HT1080 (cell line): ENCODE measurements at regions not wholly inside any gene's neighbourhood (a gene's known extent, or its start where the extent isn't known, plus 50 kb on each side); places are given as distances from the start of the nearest gene placed in this dataset.

Experiments used
- DNase-seq: peaks from one replicate; pipeline ENCODE4 v3.0.0-alpha.2; 2015; ENCODE audit warnings: low read depth

DNA sequence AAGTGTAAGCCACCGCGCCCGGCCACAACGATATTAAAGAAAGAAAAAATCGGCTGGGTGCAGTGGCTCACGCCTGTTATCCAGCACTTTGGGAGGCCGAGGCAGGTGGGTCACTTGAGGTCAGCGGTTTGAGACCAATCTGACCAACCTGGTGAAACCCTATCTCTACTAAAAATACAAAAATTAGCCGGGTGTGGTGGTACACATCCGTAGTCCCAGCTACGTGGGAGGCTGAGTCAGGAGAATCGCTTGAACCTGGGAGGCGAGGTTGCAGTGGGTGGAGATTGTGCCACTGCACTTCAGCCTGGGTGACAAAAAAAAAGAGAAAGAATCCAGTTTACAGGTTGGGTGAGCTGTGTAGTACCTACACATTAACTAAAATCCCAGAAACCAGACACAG, 99.9 kb upstream of the CACNA1A start:
- DNase-seq: no peak

DNA sequence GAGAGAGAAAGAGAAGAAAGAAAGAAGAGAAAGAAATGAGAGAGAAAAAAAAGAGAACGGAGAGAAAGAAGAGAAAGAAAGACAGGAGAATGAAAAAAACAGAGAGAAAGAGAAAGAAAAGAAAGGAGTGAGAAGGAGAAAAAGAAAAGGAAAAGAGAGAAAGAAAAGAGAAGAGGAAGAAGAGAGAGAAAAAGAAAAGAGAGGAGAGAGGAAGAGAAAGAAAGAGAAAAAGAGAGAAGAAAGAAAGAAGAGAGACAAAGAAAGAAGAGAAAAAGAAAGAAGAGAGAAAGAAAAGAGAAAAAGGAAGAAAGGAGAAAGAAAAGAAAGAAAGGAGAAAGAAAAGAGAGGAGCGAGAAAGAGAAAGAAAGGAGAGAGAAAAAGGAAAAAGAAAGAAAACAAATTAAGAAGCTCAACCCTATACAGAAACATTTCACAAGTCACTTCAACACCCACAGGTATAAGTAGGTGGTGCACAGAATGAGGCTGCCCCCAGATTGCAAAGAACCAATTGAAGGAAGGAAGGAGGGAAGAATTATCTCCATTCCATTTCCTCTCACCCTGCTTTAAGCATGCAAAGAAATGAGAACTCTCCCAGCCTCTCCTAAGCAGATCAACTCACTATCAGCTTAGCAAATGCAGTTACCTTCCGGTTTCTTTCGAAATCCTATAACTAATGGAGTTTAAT, 98.8 kb upstream of the CACNA1A start:
- DNase-seq: no peak

DNA sequence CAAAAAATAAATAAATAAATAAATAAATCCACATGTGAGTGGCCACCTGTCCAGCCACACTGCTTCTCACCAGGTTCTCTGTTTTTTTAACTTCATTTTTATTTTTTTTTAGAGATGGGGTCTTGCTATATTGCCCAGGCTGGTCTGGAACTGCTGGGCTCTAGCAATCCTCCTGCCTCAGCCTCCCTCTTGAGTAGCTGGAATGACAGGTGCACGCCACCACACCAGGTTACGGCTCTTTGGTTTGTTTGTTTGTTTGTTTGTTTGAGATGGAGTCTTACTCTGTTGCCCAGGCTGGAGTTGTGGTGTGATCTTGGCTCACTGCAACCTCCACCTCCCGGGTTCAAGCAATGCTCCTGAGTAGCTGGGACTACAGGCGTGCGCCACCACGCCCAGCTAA, 94.5 kb upstream of the CACNA1A start:
- DNase-seq: no peak

DNA sequence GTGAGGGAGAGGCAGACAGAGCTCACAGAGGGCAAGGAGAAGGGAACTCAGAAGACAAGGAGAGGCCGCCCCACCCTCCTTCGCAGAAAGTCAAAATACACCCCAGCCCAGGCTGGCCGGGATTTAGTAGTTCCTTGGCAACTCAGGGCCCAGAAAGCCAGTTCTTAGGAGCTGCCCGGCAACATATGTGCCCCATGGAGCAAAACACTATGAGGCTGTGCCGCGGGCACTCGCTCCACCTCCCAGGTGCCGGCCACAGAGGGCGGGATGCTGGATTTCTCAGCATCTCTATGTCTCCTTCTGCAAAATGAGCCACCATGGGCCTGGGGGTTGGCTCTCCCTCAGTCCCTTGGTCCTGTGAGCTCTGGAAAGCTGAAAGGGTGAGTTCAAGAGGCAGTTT, 93.8 kb upstream of the CACNA1A start:
- DNase-seq: no peak

DNA sequence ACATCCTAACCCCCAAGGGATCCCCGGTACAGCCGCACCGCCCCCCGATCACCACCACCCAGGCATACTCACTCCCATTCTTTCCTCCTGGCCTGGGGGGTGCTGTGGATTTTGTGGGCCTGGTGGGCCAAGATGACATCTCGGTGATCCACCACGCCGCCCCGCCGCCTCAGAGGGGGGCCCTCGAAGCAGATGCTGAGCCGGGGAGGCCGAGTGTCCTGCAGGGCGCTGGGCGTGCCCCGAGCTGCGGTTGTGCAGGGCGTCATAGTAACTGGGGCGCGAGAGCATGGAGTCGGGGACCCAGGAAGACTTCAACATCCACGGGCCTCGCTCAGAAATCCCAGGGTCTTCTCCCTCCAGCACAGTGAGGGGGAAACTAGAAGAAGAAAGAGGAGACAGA, 93.4 kb upstream of the CACNA1A start:
- no peak for DNase-seq

DNA sequence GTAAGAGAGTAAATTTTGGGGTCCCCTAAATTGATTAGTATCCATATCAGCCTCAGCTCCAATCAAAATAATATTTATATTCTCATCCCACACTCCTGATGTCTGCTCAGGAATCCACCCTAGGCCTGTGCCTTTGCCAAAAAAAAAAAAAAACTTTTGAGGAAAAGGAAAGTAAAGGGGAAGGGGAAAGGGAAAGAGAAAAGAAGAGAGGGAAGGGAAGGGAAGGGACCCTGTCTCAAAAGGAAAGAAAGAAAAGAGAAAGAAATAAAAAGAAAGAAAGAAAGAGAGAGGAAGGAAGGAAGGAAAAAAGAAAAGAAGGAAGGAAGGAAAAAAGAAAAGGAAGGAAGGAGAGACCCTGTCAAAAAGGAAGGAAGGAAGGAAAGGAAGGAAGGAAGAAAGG, 91.8 kb upstream of the CACNA1A start:
- DNase-seq: no peak

DNA sequence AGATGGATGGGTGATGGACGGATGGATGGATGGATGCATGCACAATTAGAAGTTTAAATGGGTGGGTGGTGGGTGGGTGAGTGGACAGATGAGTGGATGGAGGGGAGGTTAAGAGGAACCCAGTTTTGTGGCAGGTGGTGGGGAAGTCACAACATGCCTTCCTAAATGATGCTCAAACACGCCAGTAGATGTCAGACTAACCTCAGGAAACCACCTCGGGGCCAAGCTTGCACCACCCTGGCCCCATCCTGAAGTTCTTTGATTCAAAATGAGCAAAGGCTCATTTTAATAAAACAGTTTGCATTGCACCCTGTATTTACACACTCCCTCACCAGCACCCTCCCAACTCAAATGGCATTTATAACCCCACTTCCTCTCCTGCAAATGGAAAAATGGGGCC, 91.4 kb upstream of the CACNA1A start:
- DNase-seq: peak; percentile 46

DNA sequence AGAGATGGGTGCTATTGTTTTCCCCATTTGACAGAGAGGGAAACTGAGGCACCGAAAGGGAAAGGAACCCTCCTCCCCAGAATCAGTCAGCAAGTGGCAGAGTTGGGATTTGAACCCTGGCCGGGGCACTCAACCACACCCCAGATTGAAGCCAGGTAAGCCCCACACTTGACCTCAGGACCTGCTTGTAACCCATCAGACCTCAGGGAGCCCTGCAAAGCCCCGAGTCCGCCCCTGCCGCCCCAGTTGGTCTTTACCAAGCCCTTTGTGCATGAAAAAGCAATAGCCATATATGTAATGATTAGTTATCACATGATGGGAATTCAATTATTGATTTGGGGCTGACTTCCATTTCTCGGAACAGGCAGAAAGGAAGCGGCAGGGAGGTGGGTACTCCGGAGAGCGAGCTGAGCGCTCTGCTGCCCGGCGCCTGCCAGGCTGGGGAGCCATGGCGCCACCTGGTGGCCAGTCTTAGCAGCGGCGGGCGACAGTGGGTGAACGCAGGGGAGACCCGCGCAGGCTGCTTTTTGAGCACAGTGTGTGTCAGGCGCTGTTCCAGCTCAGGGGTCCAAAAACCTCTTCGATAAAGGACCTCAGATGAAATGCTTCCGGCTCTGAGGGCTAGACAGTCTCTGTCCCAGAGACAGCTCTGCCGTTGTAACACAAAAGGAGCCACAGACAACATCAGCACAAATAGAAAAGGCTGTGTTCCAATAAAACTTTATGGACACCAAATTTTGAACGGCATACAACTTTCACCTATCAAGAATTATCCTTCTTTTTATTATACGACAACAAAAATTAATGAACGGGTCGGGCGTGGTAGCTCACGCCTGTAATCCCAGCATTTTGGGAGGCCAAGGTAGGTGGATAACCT, 82.9 kb upstream of the CACNA1A start:
- peak; percentile 59 for DNase-seq

DNA sequence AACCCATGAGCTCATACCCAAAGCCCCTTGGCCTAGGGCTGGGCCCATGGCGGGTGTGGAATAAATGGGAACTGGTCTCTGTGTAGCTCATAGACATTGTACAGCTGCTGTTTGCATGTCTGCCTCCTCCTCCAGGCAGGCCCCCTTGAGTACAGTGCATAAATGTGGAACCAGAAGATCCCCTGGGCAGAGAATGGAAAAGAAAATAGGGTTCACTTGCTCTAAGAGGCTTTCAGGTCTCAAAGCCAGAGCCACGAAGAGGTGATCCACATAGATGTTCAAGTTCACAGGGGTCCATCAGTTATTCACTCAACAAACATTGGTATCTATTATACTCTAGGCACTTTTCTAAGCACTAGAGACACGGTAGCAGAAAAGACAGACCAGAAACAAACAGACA, 79.2 kb upstream of the CACNA1A start:
- no peak for DNase-seq

DNA sequence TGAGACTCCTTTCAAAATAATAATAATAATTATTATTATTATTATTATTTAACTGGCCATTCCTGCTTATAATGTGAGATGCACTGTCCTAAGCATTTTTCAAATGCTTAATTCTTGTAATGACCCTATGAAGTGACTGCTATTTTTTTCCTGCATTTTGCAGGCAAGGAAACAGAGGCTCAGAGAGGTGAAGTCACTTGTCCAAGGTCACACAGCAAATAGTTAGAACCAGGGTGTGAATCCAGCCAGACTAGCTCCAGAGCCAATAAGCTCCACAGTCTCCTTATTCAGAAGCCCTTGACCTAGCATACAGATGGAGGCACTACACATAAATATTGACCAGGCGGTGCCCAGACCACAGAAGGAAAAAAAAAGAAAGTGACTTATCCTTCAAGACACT, 77.5 kb upstream of the CACNA1A start:
- DNase-seq: no peak

DNA sequence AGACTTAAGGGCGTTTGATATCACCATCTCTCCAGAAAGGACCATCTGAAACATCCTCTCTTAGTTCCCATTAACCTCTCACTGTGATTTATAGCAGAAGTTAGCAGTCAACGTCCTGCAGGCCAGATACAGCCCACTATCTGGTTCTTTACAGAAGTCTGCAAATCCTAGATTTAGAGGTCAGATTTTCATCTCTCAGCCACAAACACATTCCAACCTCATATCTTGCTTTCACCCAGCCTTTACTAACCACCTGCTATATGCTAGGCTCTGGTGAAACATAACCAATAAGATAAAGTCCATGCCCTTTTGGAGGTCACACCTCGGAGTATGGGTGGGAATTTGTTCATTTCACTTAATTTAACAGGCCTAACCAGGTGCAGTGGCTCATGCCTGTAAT, 76.8 kb upstream of the CACNA1A start:
- no peak for DNase-seq

DNA sequence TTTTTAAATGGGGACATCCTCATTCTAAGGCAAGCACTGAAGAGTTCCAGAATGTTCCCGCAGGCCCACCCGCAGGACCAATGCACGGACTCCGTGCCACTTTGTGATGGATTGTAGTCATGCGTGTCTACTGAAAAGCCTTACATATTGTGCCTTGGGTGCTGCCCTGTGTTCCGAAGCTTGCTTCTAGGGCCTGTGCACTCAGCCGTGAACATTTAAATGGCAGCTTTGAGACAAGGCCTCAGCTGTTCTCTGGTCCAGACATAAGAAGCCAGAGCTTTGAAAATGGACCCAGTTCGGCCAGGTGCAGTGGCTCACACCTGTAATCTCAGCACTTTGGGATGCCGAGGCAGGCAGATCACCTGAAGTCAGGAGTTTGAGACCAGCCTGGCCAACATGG, 75.3 kb upstream of the CACNA1A start:
- DNase-seq: no peak

DNA sequence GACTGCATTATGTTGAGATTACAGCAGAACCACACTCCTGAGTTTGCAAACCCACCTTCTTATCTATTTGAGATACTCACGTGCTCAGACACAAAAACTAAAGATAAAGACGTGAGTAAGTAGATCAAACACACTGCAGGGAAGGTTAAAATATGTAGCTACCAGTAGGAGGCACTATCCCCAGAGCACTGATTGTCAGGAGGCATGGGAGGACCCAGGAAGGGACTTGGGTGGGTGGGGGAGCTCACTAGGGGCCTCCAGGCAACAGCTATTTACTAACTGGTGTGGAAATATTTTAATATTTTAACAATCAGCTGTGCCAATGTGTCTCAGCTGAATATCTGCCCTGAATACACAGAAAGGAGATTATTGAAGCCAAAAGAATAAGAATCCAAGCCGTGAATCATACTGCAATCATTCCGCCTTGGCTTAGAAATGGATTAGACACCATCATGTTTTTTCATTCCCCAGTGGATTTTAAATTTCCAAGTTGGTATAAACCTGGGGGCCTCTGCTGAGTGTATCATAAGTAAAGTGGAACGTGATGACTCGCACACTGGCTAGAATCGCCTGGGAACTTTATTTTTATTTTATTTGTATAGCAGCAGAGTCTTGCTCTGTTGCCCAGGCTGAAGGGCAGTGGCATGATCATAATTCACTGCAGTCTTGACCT, 73.2 kb upstream of the CACNA1A start:
- no peak for DNase-seq

DNA sequence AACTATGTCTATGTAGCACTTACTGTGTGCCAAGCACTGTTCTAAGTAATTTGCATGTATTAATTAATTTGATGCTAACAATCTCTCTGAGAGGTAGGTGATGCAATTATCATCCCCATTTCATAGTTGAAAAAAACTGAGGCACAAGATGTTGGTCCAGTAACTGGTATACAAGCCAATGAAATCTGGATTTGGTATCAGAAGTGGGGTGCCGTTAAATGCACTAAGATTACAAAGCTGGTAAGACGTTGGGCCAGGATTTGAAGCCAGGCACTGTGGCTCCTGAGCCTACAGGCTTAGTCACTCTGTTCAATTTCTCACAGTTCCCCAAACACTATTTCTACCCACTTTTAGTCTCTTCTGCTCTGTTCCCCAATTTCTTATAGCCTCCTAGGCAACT, 70.4 kb upstream of the CACNA1A start:
- DNase-seq: no peak

DNA sequence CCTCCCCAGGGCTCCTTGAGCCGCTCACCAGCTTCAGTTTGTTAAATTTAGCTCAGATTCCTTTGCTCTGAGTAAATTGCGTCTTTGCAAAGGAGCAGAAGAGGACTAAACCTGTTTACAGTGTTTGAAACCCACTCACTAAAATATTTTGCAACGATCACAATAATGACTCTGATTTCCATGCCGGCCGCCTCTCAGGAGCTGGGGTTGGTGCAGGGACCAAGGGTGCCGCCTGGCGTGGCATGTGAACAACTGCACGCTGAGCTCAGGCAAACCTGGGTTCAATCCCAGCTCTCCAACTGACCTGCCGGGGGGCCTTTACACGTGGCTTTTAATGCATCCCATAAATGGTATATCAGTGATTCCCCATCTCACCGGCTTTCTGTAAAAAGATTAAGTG, 68.7 kb upstream of the CACNA1A start:
- DNase-seq: peak; percentile 20

DNA sequence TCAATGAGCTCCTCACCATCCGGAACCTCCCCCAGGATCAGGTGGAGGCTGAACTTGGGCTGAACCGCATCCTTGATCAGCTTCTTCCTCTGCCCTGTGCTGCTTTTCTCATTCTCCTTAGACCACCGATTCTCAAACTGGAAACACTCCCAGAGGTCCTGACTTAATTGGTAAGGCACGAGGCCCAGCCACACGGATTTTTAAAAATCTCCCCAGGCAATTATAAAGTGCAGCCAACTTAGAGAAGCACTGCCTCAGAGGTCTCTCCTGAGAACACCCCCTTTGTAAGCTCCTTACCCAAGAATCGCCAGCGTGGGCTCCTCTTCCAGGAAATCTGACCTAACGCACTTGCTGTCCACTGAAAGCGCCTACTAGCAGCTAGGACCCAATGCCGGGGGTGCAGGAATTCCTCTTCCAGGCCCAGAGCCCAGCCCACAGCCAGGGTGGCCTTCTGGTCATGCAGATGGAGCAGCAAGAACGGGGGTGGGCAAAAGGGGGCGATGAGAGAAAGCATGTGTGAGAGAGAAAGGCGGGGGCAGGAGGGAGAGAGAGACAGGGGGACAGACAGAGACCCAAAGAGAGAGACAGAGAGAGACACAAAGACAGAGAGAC, 66.9 kb upstream of the CACNA1A start:
- DNase-seq: no peak

DNA sequence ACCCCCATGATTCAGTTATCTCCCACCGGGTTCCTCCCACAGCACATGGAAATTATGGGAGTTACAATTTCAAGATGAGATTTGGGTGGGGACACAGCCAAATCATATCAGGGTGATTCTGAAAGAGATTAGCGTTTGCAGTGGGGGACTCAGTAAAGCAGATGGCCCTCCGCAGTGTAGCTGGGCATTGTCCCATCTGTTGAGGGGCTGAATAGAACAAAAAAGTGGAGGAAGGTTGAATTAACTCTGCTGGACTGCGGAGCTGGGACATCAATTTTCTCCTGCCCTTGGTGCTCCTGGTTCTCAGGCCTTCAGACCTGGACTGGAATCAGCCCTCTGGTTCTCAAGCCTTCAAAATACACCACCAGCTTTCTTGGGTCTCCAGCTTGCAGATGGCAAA, 55.2 kb upstream of the CACNA1A start:
- DNase-seq: no peak

DNA sequence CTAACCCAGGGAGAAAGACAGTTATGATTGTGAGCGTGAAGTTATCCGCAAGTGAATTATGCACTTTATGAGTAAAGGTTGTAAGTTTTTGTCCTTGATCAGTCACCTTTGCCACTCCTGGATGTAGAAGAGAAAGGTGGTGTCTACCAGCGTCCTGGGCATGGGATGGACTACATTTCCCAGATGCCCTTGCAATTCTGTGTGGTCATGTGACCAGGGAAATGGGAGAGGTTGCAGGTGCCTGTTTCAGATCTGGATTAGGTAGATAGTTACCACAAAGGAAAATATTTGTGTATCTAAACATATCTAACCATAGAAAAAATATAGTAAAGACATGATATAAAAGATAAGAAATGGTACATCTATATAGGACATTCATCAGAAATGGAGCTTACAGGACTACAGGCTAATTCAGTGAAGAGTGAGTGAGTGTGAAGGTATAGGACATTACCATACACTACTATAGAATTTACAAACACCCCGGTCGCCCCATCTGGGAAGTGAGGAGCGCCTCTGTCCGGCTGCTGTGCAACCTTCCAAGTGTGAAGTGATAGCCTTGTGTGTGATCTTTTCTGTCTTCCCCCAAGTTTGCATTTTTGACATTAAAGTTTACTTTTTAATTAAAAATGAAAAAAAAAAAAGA, 51.6 kb upstream of the CACNA1A start:
- no peak for DNase-seq

DNA sequence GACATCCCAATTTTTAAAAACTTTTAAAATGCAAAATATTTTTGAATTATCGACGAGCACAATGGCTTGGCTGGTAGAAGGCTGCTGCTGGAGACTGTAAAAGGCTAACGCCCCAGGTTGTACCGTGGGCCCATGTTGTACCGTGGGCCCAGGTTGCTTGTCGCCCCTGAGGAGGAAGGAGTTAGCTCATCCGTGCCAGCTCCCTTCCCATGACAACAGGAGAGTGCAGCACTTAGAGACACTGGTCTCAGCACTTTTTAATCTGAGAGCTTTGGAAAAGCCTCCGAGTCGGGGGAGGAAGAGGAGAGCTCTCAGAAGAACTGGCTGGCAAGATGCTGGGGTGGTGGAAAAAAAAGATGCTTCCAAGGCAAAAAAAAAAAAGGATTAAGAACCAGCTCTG, 50.3 kb upstream of the CACNA1A start:
- DNase-seq: no peak
